PC-3 (cell line): ENCODE measurements at regions not wholly inside any gene's neighbourhood (a gene's known extent, or its start where the extent isn't known, plus 50 kb on each side); places are given as distances from the start of the nearest gene placed in this dataset.

Experiments
- ATAC-seq: fragments of 200-7000 bp; cut with Tn5 transposase; 2 replicates; pipeline ENCODE4 v1.9.1; 2020; ENCODE audit warnings: mild to moderate bottlenecking, moderate library complexity
- BruUV-seq: library from RNA; stranded (reverse); fragments of 400-500 nt; replicated peaks from 2 replicates; lab custom pipeline; 2021; lab: Mats Ljungman, UMichigan
- CTCF ChIA-PET: fragments of 300-600 bp; sonication (Branson Sonifier 250); formaldehyde crosslinking; loops from one replicate; lab custom pipeline; 2022; ENCODE audit warnings: antibody characterized with exemption; lab: Charles Lee
- POLR2A ChIA-PET: fragments of 300-600 bp; sonication (Branson Sonifier 250); formaldehyde crosslinking; loops from one replicate; lab custom pipeline; 2022; ENCODE audit warnings: antibody characterized with exemption; ENCODE audit not compliant: unreplicated experiment; lab: Charles Lee
- DNase-seq: peaks from one replicate; pipeline ENCODE4 v3.0.0-alpha.2; 2015
- H2AFZ ChIP-seq: fragments of 300-600 bp; sonication (generic); 2 replicates; pipeline ENCODE4 v1.6.0; 2016; ENCODE audit warnings: antibody characterized with exemption, low read length
- H3F3A ChIP-seq: fragments of 300-600 bp; sonication (generic); one replicate; pipeline ENCODE4 v1.6.0; 2017; ENCODE audit warnings: antibody characterized with exemption, low read length, control low read depth, mild to moderate bottlenecking; ENCODE audit not compliant: unreplicated experiment
- H3K27ac ChIP-seq: fragments of 300-600 bp; sonication (generic); 2 replicates; pipeline ENCODE4 v1.5.1; 2016; ENCODE audit warnings: mild to moderate bottlenecking, low read length
- H3K27me3 ChIP-seq: fragments of 300-600 bp; sonication (generic); 2 replicates; pipeline ENCODE4 v1.6.1; 2016; ENCODE audit warnings: low read length, mixed read lengths
- H3K36me3 ChIP-seq: fragments of 300-600 bp; sonication (generic); 2 replicates; pipeline ENCODE4 v1.6.1; 2016; ENCODE audit warnings: low read depth, mixed run types, low read length, mixed read lengths
- H3K4me1 ChIP-seq: fragments of 300-600 bp; sonication (generic); 2 replicates; pipeline ENCODE4 v1.5.1; 2016; ENCODE audit warnings: low read length; ENCODE audit not compliant: insufficient read depth
- H3K4me2 ChIP-seq: fragments of 300-600 bp; sonication (generic); 2 replicates; pipeline ENCODE4 v1.6.0; 2016; ENCODE audit warnings: low read length
- H3K4me3 ChIP-seq: fragments of 300-600 bp; sonication (generic); 2 replicates; pipeline ENCODE4 v1.5.1; 2016; ENCODE audit warnings: mild to moderate bottlenecking, low read length, mixed read lengths
- H3K79me2 ChIP-seq: fragments of 300-600 bp; sonication (generic); 2 replicates; pipeline ENCODE4 v1.6.1; 2017; ENCODE audit warnings: low read length, mixed read lengths
- H3K9ac ChIP-seq: fragments of 300-600 bp; sonication (generic); 2 replicates; pipeline ENCODE4 v1.6.0; 2016; ENCODE audit warnings: mild to moderate bottlenecking, low read length
- H3K9me2 ChIP-seq: fragments of 300-600 bp; sonication (generic); replicated peaks from 2 replicates; pipeline ENCODE4 v1.6.1; 2016; ENCODE audit warnings: mixed run types, low read length, mixed read lengths
- H3K9me3 ChIP-seq: fragments of 300-600 bp; sonication (generic); 2 replicates; pipeline ENCODE4 v1.6.1; 2016; ENCODE audit warnings: low read length, mixed read lengths
- H4K20me1 ChIP-seq: fragments of 300-600 bp; sonication (generic); 2 replicates; pipeline ENCODE4 v1.6.1; 2016; ENCODE audit warnings: low read length, mixed read lengths
- EZH2 ChIP-seq: fragments of 300-600 bp; sonication (generic); IDR thresholded peaks from one replicate; pipeline ENCODE4 v1.6.1; 2017; ENCODE audit warnings: antibody characterized with exemption, mild to moderate bottlenecking, low read length; ENCODE audit not compliant: unreplicated experiment
- EZH2phosphoT487 ChIP-seq: fragments of 300-600 bp; sonication (generic); IDR thresholded peaks from 2 replicates; pipeline ENCODE4 v1.6.1; 2018; ENCODE audit warnings: mild to moderate bottlenecking, antibody characterized with exemption, low read length, borderline replicate concordance
- intact Hi-C: fragments of 100-400 bp; cut with micrococcal nuclease; formaldehyde crosslinking; loops from 2 replicates; pipeline ENCODE4 v1.9.0; 2023
- TF ChIP-seq, protein P1 (sequence below): fragments of 300-600 bp; sonication (generic); conservative IDR thresholded peaks from 2 replicates; pipeline ENCODE4 v1.5.1; 2017; ENCODE audit warnings: antibody characterized with exemption, low read depth, mild to moderate bottlenecking, low read length

GRCh38 chr20:7822772-7823171, 117.5 kb downstream of the HAO1 start:
- TF ChIP-seq EZH2 (no peak), EZH2phosphoT487 (no peak)
- TF ChIP-seq, protein P1, sequence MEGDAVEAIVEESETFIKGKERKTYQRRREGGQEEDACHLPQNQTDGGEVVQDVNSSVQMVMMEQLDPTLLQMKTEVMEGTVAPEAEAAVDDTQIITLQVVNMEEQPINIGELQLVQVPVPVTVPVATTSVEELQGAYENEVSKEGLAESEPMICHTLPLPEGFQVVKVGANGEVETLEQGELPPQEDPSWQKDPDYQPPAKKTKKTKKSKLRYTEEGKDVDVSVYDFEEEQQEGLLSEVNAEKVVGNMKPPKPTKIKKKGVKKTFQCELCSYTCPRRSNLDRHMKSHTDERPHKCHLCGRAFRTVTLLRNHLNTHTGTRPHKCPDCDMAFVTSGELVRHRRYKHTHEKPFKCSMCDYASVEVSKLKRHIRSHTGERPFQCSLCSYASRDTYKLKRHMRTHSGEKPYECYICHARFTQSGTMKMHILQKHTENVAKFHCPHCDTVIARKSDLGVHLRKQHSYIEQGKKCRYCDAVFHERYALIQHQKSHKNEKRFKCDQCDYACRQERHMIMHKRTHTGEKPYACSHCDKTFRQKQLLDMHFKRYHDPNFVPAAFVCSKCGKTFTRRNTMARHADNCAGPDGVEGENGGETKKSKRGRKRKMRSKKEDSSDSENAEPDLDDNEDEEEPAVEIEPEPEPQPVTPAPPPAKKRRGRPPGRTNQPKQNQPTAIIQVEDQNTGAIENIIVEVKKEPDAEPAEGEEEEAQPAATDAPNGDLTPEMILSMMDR, result no peak
- Histone ChIP-seq H2AFZ (no peak overlapping the region), H3K27ac (no peak overlapping the region), H4K20me1 (no peaks in the 10 kb centered on the region), H3K27me3 (no peaks in the 10 kb centered on the region), H3K9me3 (no peaks in the 10 kb centered on the region), H3K79me2 (no peaks in the 10 kb centered on the region), H3F3A (no peaks in the 10 kb centered on the region), H3K4me1 (no peaks in the 10 kb centered on the region), H3K4me2 (no peak overlapping the region), H3K9me2 (no peaks in the 10 kb centered on the region), H3K4me3 (no peak overlapping the region), H3K9ac (no peak overlapping the region), H3K36me3 (no peaks in the 10 kb centered on the region)
- no peak for ATAC-seq
- DNase-seq, result no peak
- POLR2A ChIA-PET, result no interaction called here
- intact Hi-C loops, result no loop called here
- CTCF ChIA-PET, result no interaction called here
- BruUV-seq, result no TSS peak

- Histone ChIP-seq H3K4me2 (no peak overlapping the region), H3K27ac (no peak overlapping the region), H4K20me1 (no peaks in the 10 kb centered on the region), H3K9me3 (no peaks in the 10 kb centered on the region), H3K27me3 (no peaks in the 10 kb centered on the region), H3K4me1 (no peaks in the 10 kb centered on the region), H2AFZ (no peak overlapping the region), H3K4me3 (no peak overlapping the region), H3K9ac (no peak overlapping the region), H3K9me2 (no peaks in the 10 kb centered on the region), H3K79me2 (no peaks in the 10 kb centered on the region), H3K36me3 (no peaks in the 10 kb centered on the region), H3F3A (no peaks in the 10 kb centered on the region)
- ATAC-seq (no peak), DNase-seq (no peak)
- TF ChIP-seq, protein P1, result no peak
- intact Hi-C loops, result no loop called here
- POLR2A ChIA-PET, result no interaction called here
- CTCF ChIA-PET, result no interaction called here
- no TSS peak for BruUV-seq
Measured at GRCh38 chr20:7828437-7828836, 111.8 kb downstream of the HAO1 start.

GRCh38 chr20:7829031-7829430, 111.2 kb downstream of the HAO1 start:
- no peaks in the 10 kb centered on the region for H3K79me2 ChIP-seq
- ATAC-seq (no peak), DNase-seq (no peak)
- H3K4me2 ChIP-seq, result no peak overlapping the region
- H3K9ac ChIP-seq, result no peak overlapping the region
- H3K27me3 ChIP-seq, result no peaks in the 10 kb centered on the region
- TF ChIP-seq EZH2phosphoT487, result no peak
- TF ChIP-seq EZH2, result no peak
- TF ChIP-seq, protein P1, result no peak
- H4K20me1 ChIP-seq, result no peaks in the 10 kb centered on the region
- no peaks in the 10 kb centered on the region for H3K36me3 ChIP-seq
- intact Hi-C loops, result no loop called here
- no peaks in the 10 kb centered on the region for H3K9me2 ChIP-seq
- no peak overlapping the region for H3K4me3 ChIP-seq
- no peak overlapping the region for H2AFZ ChIP-seq
- POLR2A ChIA-PET, result no interaction called here
- H3F3A ChIP-seq, result no peaks in the 10 kb centered on the region
- CTCF ChIA-PET, result no interaction called here
- no peaks in the 10 kb centered on the region for H3K9me3 ChIP-seq
- no peak overlapping the region for H3K27ac ChIP-seq
- H3K4me1 ChIP-seq, result no peaks in the 10 kb centered on the region
- no TSS peak for BruUV-seq
